Mucosa of gallbladder (tissue), 1 donor: ENCODE measurements at regions not wholly inside any gene's neighbourhood (a gene's known extent, or its start where the extent isn't known, plus 50 kb on each side); places are given as distances from the start of the nearest gene placed in this dataset.
"Not testable (repeated sequence)": the region's sequence is repeated elsewhere in the genome, so short reads cannot be mapped to it uniquely, and the experiment has no call there.

Experiments
- DNase-seq: peaks from one replicate; pipeline ENCODE4 v3.0.0-alpha.2; 2020; ENCODE audit warnings: low spot score
- donor health status: DM: no; HTN: no; CAD: no.

DNA sequence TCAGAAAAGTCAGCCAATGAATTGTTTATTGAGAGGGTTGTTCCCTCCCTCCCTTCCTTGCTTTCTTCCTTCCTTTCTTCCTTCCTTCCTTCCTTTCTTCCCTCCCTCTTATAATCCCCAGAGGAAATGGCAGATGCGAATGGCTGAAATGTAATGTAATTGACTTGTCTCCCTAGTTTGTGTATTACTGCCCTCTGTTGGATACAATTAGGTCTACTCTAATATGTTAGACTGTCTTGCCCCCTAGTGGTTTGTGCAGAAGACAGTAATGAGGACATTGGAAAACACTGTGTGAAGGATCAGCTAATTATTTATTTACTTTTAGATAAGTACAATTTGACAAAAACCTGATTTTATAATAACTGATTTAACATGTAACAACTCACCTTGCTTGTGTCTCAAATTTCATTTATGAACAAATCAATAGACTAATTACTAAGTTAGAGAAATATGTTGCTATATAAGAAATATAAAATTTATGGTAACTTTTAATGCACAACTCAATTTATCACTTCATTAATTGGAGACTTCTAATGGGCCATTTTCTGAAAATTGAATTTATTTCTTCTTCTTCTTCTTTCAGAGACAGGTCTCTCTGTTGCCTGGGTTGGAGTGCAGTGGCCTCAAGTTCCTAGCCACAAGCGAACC lies 229.8 kb upstream of the LRIG3 start:
- DNase-seq = peak; percentile 25

DNA sequence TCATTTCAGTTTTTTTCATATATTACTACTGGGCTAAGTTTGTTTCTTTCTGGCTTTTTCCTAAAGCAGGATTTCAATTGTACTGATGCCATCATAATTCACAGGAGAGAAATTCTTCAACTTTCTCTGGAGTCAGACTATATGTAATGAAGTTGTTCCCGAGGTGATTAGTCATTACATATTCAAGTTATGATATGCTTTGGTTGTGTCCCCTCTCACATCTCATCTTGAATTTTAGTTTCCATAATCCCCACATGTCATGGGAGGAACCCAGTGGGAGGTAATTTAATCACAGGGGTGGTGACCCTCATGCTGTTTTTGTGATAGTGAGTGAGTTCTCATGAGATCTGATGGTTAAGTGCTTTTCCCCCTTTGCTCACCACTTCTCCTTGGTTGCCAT lies 227.5 kb upstream of the LRIG3 start:
- DNase-seq = no peak

GRCh38 chr12:59142183-59142790 lies 222.0 kb upstream of the LRIG3 start:
- DNase-seq = no peak

- no peak for DNase-seq
Observed at GRCh38 chr12:59134750-59135149, 214.4 kb upstream of the LRIG3 start.

GRCh38 chr12:59131462-59131861 lies 211.2 kb upstream of the LRIG3 start:
- DNase-seq = no peak

DNA sequence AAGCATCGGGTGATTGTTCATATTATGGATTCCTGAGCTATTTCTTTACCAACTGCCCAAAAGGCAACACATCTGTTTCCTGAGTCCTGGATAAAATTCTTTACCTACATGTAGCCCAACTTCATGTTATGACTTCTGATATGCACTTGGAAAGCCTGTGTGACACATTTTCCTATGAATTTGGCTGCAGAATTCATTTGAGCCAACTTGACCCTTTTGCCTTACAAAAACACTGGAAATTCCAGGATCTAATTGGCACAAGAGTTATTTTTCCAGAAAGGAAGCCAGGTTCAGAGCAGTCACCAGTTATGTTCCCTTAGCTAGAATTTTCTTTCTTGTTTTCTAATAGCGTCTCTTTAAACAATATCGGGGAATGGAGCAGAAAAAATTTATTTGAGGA lies 202.5 kb upstream of the LRIG3 start:
- no peak for DNase-seq

DNA sequence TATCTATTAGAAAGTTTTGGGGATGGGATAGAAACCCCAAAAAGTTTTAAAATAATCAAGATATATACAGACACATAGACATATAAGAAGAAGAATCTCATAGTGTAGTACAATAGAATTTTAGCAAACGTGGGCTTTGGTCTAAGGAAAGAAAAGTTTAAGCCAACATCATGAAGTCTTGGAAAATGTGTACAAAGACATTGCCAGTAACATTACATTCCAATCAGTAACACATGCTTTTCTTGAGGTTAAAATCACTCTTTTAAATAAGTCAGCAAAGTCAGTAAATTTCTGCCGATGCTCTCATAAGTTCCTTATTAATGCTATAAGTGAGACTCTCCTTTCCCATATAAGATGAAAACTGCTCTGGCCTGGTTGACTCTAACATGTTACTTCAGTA lies 201.1 kb upstream of the LRIG3 start:
- no peak for DNase-seq

GRCh38 chr12:59119676-59120075 lies 199.4 kb upstream of the LRIG3 start:
- DNase-seq = no peak

GRCh38 chr12:59118356-59118755 lies 198.1 kb upstream of the LRIG3 start:
- DNase-seq = no peak

GRCh38 chr12:59115995-59116394 lies 195.7 kb upstream of the LRIG3 start:
- no peak for DNase-seq

DNA sequence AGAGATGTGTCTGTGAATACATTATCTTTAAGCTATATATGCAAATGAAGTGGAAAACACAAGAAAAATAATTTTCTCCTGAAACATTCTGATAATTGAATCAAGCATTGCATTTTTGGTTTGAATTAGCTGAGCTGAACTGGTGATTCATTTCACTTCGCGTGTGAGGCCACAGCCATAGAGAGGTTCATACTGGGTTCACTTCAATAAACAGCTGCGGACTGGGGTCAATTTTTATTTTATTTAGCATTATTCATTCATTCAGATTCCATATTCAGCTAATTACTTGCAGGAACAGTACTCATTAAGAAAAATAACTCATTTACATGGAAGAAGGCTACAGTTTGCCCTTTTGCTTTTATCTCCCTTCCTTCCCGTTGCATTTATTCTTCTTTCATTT lies 195.2 kb upstream of the LRIG3 start:
- DNase-seq = no peak

DNA sequence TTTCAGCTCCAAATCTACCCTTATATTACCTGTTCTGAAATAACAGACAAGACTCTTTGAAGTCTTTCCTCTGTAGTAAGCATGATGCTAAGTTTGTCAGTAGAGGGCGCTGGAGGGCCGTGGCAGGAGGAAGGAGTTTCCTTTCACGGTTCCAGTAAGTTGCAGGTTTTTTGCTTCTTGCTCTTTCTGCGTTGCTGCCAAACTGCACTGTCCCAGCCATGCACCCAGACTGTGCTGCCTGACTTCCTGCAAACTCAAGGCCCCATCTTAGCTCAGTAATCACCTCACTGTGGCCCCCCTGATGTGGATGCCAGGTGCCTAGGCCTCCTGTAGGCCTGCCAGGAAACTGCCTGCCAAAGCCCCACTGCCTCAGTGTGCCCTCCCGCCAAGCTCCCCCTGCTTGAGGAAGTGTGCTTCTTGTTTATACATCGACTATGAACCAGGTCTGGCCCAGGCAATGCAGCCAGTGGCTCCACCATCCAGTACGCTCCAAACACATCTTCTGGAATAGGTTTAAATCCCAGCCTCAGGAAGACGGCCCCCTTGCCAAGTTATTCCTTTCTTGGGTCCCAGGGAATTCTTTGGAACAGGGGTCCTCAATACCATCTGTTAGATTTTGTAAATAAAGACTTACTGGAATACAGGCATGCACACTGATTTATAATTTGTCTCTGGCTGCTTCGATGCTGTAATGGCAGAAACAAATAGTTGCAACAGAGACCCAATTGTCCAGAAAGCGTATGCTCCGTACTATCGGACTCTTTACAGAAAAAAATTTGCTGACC lies 193.7 kb upstream of the LRIG3 start:
- DNase-seq = peak; percentile 74

- no peak for DNase-seq
Observed at GRCh38 chr12:59111851-59112250, 191.5 kb upstream of the LRIG3 start.

DNA sequence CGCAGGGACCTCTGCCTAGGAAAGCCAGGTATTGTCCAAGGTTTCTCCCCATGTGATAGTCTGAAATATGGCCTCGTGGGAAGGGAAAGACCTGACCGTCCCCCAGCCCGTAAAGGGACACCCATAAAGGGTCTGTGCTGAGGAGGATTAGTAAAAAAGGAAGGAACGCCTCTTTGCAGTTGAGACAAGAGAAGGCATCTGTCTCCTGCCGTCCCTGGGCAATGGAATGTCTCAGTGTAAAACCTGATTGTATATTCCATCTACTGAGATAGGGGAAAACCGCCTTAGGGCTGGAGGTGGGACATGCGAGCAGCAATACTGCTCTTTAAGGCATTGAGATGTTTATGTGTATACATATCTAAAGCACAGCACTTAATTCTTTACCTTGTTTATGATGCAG lies 188.2 kb upstream of the LRIG3 start:
- DNase-seq = not testable (repeated sequence)

DNA sequence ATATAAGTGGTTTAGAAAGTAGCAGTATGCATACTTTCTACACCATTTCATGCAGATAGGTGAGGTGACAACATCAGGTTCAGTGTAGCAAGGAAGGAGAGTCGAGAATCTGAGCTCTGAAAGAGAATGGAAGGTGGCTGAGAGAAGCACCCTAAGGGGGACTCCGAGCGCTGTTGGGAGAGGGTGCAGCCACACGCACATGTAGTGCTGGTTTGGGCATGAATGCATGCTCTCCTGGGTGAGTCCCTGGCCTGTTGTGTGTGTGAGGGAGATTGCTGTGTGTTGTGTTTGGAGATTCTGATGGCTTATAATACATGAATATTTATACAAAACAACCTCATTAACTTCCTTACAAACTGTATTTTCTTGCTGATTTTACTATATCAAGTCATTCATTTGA lies 180.3 kb upstream of the LRIG3 start:
- no peak for DNase-seq

- no peak for DNase-seq
Observed at GRCh38 chr12:59097876-59098275, 177.6 kb upstream of the LRIG3 start.

- DNase-seq = no peak
Observed at GRCh38 chr12:59096246-59096645, 175.9 kb upstream of the LRIG3 start.

DNA sequence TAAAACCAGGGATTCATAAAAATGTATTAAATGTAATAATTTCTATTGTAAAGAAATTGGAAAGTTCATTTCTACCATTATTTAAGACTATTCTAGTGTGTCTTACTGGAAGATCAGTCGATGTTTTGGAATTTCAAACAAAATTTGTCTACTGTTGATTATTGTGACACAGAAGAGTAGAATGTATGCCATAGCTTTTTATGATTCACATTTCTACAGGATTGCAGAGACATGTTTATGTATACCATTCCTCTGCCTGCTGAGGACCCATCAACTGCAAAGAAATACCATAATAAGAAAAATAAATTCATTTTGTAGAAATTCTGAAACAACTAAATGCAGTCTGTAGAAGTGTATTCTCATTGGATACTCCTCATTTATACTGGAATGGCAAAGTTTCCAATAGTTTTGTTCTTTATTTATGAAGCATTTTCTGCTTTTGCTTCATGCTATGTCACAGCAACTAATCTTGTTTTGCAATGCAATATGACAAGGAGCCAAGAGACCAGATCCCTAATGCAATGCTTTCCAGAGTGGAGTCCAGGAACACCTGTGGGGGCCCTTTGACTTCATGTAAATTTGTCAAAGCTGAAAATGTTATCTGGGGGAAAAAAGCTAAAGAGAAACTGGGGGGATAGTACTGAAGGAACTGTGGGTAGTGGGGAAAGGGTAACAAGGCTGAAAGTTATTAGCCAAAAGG lies 172.9 kb upstream of the LRIG3 start:
- no peak for DNase-seq

- no peak for DNase-seq
Observed at GRCh38 chr12:59088673-59089072, 168.4 kb upstream of the LRIG3 start.

GRCh38 chr12:59087691-59088090 lies 167.4 kb upstream of the LRIG3 start:
- no peak for DNase-seq

DNA sequence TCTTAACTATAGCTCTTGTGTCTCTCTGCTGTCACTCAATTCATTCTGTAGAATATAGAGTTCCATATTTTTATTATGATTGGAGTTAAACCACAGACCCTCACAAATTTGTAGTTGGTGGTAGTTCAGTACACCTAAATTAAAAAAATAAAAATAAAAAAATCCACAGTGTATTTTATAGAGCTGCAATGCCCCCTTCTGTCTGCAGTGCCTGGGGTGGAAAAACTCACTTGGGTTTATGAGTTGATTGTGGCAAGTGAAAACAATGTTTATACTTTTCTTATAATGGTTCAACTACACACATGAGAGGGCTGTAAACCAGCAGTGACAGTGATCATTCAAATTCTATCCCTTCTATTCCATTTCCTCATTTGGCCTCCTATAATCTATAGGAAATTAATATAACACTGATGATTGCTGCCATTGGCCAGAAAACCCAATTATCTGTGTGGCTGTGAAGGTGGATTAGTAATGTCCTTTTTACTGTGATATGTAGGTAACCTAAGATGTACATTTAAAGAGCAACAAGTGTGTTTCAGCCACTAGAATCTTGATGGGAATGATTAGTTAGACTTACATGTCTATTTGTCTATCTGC lies 166.9 kb upstream of the LRIG3 start:
- no peak for DNase-seq

GRCh38 chr12:59086126-59086525 lies 165.8 kb upstream of the LRIG3 start:
- no peak for DNase-seq
